ENCODE measurements at regions not wholly inside any gene's neighbourhood (a gene's known extent, or its start where the extent isn't known, plus 50 kb on each side); places are given as distances from the start of the nearest gene placed in this dataset.

- TF ChIP-seq BHLHE40 (IDR thresholded peaks at IDR 0.05; ENCODE audit: low read depth, low read length) (no peak), MAFK (IDR thresholded peaks at IDR 0.05; ENCODE audit: partially characterized antibody) (no peak), ZC3H11A (IDR thresholded peaks at IDR 0.05) (no peak), POLR2A (IDR thresholded peaks at IDR 0.05; ENCODE audit: low read length) (no peak), ZNF302 (CRISPR knock-in tag; IDR thresholded peaks at IDR 0.05) (no peak), ESRRA (IDR thresholded peaks at IDR 0.05; ENCODE audit: borderline replicate concordance, low read length) (no peak), JUN (IDR thresholded peaks at IDR 0.05) (no peak), EHF (CRISPR knock-in tag; IDR thresholded peaks at IDR 0.05) (no peak), ZFP36 (IDR thresholded peaks at IDR 0.05; ENCODE audit: borderline replicate concordance, partially characterized antibody) (no peak)
- TF ChIP-seq, protein P1, sequence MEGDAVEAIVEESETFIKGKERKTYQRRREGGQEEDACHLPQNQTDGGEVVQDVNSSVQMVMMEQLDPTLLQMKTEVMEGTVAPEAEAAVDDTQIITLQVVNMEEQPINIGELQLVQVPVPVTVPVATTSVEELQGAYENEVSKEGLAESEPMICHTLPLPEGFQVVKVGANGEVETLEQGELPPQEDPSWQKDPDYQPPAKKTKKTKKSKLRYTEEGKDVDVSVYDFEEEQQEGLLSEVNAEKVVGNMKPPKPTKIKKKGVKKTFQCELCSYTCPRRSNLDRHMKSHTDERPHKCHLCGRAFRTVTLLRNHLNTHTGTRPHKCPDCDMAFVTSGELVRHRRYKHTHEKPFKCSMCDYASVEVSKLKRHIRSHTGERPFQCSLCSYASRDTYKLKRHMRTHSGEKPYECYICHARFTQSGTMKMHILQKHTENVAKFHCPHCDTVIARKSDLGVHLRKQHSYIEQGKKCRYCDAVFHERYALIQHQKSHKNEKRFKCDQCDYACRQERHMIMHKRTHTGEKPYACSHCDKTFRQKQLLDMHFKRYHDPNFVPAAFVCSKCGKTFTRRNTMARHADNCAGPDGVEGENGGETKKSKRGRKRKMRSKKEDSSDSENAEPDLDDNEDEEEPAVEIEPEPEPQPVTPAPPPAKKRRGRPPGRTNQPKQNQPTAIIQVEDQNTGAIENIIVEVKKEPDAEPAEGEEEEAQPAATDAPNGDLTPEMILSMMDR (IDR thresholded peaks at IDR 0.05): no peak
Observed at GRCh38 chr5:4674166-4674565, 466.0 kb upstream of the ADAMTS16 start.
